Nephron (organoid): ENCODE measurements at regions not wholly inside any gene's neighbourhood (a gene's known extent, or its start where the extent isn't known, plus 50 kb on each side); places are given as distances from the start of the nearest gene placed in this dataset.

Source experiments
- H3K27ac Mint-ChIP-seq, 3 experiments: 2 replicates each; pipeline ENCODE4 v1.8.0; 2020; ENCODE audit warnings: mixed read lengths in 3 of 3, mild to moderate bottlenecking in 2 of 3, moderate library complexity in 1 of 3
- H3K27me3 Mint-ChIP-seq: 2 replicates; pipeline ENCODE4 v1.8.0; 2021; ENCODE audit warnings: low read depth, mild to moderate bottlenecking, moderate library complexity, mixed read lengths
- H3K36me3 Mint-ChIP-seq: 2 replicates; pipeline ENCODE4 v1.8.0; 2020; ENCODE audit warnings: low read depth, mixed read lengths
- H3K4me1 Mint-ChIP-seq: 2 replicates; pipeline ENCODE4 v1.8.0; 2020; ENCODE audit warnings: mixed read lengths
- H3K4me3 Mint-ChIP-seq, 3 experiments: 2 replicates each; pipeline ENCODE4 v1.8.0; 2020; ENCODE audit warnings: mild to moderate bottlenecking in 3 of 3, mixed read lengths in 3 of 3, moderate library complexity in 2 of 3
- H3K9me3 Mint-ChIP-seq: 2 replicates; pipeline ENCODE4 v1.8.0; 2020; ENCODE audit warnings: mixed read lengths
- CTCF ChIP-seq, 3 experiments: fragments of 200-600 bp; sonication (generic); IDR thresholded peaks; one replicate each; pipeline ENCODE4 v1.5.0; 2021; ENCODE audit warnings: antibody characterized with exemption in 3 of 3; ENCODE audit not compliant: unreplicated experiment in 3 of 3

- H3K4me3 Mint-ChIP-seq: no peak overlapping the region
- peaks cover 5% of the 10 kb centered on the region for H3K4me1 Mint-ChIP-seq
- H3K9me3 Mint-ChIP-seq: peaks cover 5% of the 10 kb centered on the region
- H3K27me3 Mint-ChIP-seq: peaks cover 23% of the 10 kb centered on the region
- no peak for TF ChIP-seq CTCF (IDR thresholded peaks at IDR 0.05; ENCODE audit: unreplicated experiment in 3 of 3)
- no peak overlapping the region for H3K27ac Mint-ChIP-seq
- no peaks in the 10 kb centered on the region for H3K36me3 Mint-ChIP-seq
Measured at GRCh38 chr2:105631011-105631410, 113.7 kb upstream of the NCK2 start.

DNA sequence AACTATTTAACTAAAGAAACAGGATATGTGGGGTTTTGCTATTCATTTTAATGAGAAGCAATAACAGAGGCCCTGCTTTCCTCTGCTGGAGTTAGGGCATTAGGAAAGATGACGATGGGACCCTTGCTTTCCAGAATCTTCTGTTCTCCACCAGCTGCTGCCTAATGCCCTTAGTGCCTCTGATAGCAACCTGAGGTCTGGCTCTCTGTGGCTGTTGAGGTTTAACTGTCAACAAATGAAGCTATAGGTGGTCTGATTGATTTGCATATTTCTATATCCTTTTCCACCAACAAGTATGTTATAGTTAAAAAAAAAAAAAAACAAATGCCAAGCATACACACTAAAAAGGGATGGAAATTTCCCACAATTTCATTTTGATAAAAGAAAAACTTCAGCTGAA lies 115.1 kb upstream of the NCK2 start:
- Mint-ChIP-seq H3K27me3 (peaks cover 27% of the 10 kb centered on the region), H3K4me1 (peaks cover 5% of the 10 kb centered on the region), H3K27ac (no peak overlapping the region), H3K9me3 (peaks cover 5% of the 10 kb centered on the region), H3K4me3 (no peak overlapping the region), H3K36me3 (no peaks in the 10 kb centered on the region)
- TF ChIP-seq CTCF (IDR thresholded peaks at IDR 0.05; ENCODE audit: unreplicated experiment in 3 of 3): no peak

DNA sequence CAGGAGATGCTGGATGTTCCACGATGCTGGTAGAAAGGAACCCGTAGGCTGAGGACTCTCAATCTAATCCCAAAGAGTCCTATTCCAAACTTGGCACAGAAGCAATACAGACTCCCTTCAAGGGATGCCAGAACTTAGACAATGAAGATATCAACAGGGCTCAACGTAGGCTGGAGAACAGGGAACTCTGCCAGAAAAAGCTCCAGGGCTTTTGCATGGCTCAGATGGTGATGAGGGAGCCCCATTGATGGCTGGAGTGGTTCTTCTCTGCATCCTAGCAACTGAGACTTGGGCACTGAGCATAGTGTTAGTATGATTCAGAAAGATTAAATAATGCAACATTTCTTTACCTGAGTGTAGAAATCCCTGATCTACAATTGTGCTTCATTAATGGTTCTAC lies 117.2 kb upstream of the NCK2 start:
- Mint-ChIP-seq H3K36me3 (no peaks in the 10 kb centered on the region), H3K9me3 (peaks cover 10% of the 10 kb centered on the region), H3K27ac (no peak overlapping the region), H3K4me3 (no peak overlapping the region), H3K27me3 (peaks cover 22% of the 10 kb centered on the region), H3K4me1 (no peaks in the 10 kb centered on the region)
- TF ChIP-seq CTCF (IDR thresholded peaks at IDR 0.05; ENCODE audit: unreplicated experiment in 3 of 3): no peak

DNA sequence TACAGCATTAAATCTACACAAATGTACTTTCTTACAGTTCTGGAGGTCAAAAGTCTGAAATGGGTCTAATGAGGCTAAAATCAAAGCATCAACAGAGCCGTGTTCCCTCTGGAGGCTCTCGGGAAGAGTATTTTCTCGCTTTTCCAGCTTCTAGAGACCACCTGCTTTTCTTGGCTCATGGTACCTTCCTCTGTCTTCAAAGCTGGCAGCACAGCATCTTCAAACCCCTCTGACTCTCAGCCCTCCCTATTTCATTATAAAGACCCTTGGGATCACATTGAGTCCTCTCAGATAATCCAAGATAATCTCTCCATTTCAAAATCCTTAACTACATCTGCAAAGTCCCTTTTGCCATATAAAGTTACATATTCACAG lies 117.8 kb upstream of the NCK2 start:
- Mint-ChIP-seq H3K9me3 (peaks cover 10% of the 10 kb centered on the region), H3K4me3 (no peak overlapping the region), H3K36me3 (no peaks in the 10 kb centered on the region), H3K4me1 (no peaks in the 10 kb centered on the region), H3K27ac (no peak overlapping the region), H3K27me3 (peaks cover 22% of the 10 kb centered on the region)
- no peak for TF ChIP-seq CTCF (IDR thresholded peaks at IDR 0.05; ENCODE audit: unreplicated experiment in 3 of 3)

DNA sequence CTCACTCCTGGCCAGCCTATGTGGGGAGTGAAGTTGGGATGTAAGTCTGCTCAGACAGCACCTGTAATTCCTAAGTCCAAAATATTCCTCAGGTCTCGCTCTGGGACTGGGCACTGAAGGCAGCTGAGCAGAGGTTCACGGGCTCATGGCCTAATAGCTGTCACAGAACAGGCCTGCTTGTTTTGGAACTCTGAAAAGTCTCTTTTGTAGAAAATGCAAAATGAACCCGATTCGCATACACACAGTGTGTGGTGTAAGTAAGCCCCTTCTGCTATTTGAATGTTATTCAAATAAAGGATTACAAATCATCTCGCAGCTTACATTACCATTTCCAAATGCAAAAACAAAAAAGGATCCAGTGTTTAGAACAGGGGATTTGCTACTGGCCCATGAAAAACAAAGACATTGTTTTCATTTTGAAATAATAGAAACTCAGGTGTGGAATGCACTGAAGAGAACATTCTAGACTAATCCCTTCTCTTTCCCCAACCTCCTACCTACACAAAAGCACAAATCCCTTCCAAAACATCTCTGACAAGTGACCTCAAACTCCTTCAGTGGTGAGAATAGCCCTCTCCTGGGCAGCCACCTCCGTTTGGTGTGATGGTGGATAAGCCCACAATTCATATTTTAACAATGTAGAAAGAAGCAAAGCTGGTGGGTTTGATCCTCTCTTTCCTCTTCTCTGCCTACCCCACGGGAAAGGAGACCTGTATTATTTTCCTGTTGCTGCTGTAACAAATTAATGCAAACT lies 118.3 kb upstream of the NCK2 start:
- Mint-ChIP-seq H3K4me3 (no peak overlapping the region), H3K9me3 (peaks cover 10% of the 10 kb centered on the region), H3K27me3 (peaks cover 22% of the 10 kb centered on the region), H3K36me3 (no peaks in the 10 kb centered on the region), H3K4me1 (no peaks in the 10 kb centered on the region), H3K27ac (no peak overlapping the region)
- TF ChIP-seq CTCF (IDR thresholded peaks at IDR 0.05; ENCODE audit: unreplicated experiment in 3 of 3): no peak

- no peak overlapping the region for H3K27ac Mint-ChIP-seq
- H3K27me3 Mint-ChIP-seq: peaks cover 24% of the 10 kb centered on the region
- peaks cover 10% of the 10 kb centered on the region for H3K9me3 Mint-ChIP-seq
- no peaks in the 10 kb centered on the region for H3K36me3 Mint-ChIP-seq
- no peak for TF ChIP-seq CTCF (IDR thresholded peaks at IDR 0.05; ENCODE audit: unreplicated experiment in 3 of 3)
- no peak overlapping the region for H3K4me3 Mint-ChIP-seq
- H3K4me1 Mint-ChIP-seq: no peaks in the 10 kb centered on the region
Measured at GRCh38 chr2:105625632-105626031, 119.1 kb upstream of the NCK2 start.
